MM.1S (cell line): ENCODE measurements at regions not wholly inside any gene's neighbourhood (a gene's known extent, or its start where the extent isn't known, plus 50 kb on each side); places are given as distances from the start of the nearest gene placed in this dataset.

Experiments used
- DNase-seq: peaks from one replicate; pipeline ENCODE4 v3.0.0-alpha.2; 2015
- H2AFZ ChIP-seq: fragments of 300-600 bp; sonication (generic); 2 replicates; pipeline ENCODE4 v1.6.0; 2016; ENCODE audit warnings: antibody characterized with exemption, low read length
- H3F3A ChIP-seq: fragments of 300-600 bp; sonication (generic); 2 replicates; pipeline ENCODE4 v1.6.1; 2016; ENCODE audit warnings: mild to moderate bottlenecking, antibody characterized with exemption, low read length, moderate library complexity, mixed read lengths; ENCODE audit not compliant: insufficient read depth
- H3K27ac ChIP-seq: fragments of 300-600 bp; sonication (generic); 2 replicates; pipeline ENCODE4 v1.5.1; 2016; ENCODE audit warnings: mild to moderate bottlenecking, low read length
- H3K27me3 ChIP-seq: fragments of 300-600 bp; sonication (generic); replicated peaks from 2 replicates; pipeline ENCODE4 v1.6.0; 2016; ENCODE audit warnings: low read length; ENCODE audit not compliant: insufficient read depth
- H3K36me3 ChIP-seq: fragments of 300-600 bp; sonication (generic); replicated peaks from 2 replicates; pipeline ENCODE4 v1.6.1; 2016; ENCODE audit warnings: mild to moderate bottlenecking, low read length, mixed read lengths; ENCODE audit not compliant: insufficient read depth
- H3K4me1 ChIP-seq: fragments of 300-600 bp; sonication (generic); 2 replicates; pipeline ENCODE4 v1.6.1; 2016; ENCODE audit warnings: low read length, mixed read lengths
- H3K4me2 ChIP-seq: fragments of 300-600 bp; sonication (generic); 2 replicates; pipeline ENCODE4 v1.6.0; 2016; ENCODE audit warnings: low read depth, low read length
- H3K4me3 ChIP-seq: fragments of 300-600 bp; sonication (generic); 2 replicates; pipeline ENCODE4 v1.5.1; 2016; ENCODE audit warnings: low read length, mixed read lengths
- H3K79me2 ChIP-seq: fragments of 300-600 bp; sonication (generic); 2 replicates; pipeline ENCODE4 v1.6.1; 2016; ENCODE audit warnings: mixed run types, low read length, mixed read lengths
- H3K9ac ChIP-seq: fragments of 300-600 bp; sonication (generic); 2 replicates; pipeline ENCODE4 v1.6.1; 2016; ENCODE audit warnings: low read length, mixed read lengths
- H3K9me2 ChIP-seq: fragments of 300-600 bp; sonication (generic); replicated peaks from 2 replicates; pipeline ENCODE4 v1.6.1; 2016; ENCODE audit warnings: mild to moderate bottlenecking, low read length, mixed read lengths; ENCODE audit not compliant: insufficient read depth
- H3K9me3 ChIP-seq: fragments of 300-600 bp; sonication (generic); replicated peaks from 2 replicates; pipeline ENCODE4 v1.6.1; 2016; ENCODE audit warnings: mild to moderate bottlenecking, low read length, mixed read lengths; ENCODE audit not compliant: insufficient read depth
- H4K20me1 ChIP-seq: fragments of 300-600 bp; sonication (generic); 2 replicates; pipeline ENCODE4 v1.6.1; 2016; ENCODE audit warnings: mild to moderate bottlenecking, low read length, moderate library complexity, mixed read lengths; ENCODE audit not compliant: insufficient read depth
- CTCF ChIP-seq: fragments of 300-600 bp; sonication (generic); IDR thresholded peaks from 2 replicates; pipeline ENCODE4 v1.5.1; 2016; ENCODE audit warnings: antibody characterized with exemption, low read length, mixed read lengths
- EZH2 ChIP-seq: fragments of 300-600 bp; sonication (generic); optimal IDR thresholded peaks from 2 replicates; pipeline ENCODE3; 2017; ENCODE audit warnings: low read depth, mild to moderate bottlenecking, antibody characterized with exemption, low read length, mixed read lengths
- EZH2phosphoT487 ChIP-seq: fragments of 300-600 bp; sonication (generic); IDR thresholded peaks from 2 replicates; pipeline ENCODE4 v1.6.1; 2018; ENCODE audit warnings: antibody characterized with exemption, low read length

- no peaks in the 10 kb centered on the region for H3K36me3 ChIP-seq
- no peak for DNase-seq
- H3K9me3 ChIP-seq = no peaks in the 10 kb centered on the region
- no peak overlapping the region for H3K4me2 ChIP-seq
- H3K79me2 ChIP-seq = no peaks in the 10 kb centered on the region
- H3K4me3 ChIP-seq = no peak overlapping the region
- TF ChIP-seq EZH2 (no peak), CTCF (no peak), EZH2phosphoT487 (no peak)
- no peaks in the 10 kb centered on the region for H3K4me1 ChIP-seq
- no peak overlapping the region for H2AFZ ChIP-seq
- no peaks in the 10 kb centered on the region for H3K9me2 ChIP-seq
- no peak overlapping the region for H3K9ac ChIP-seq
- H4K20me1 ChIP-seq = no peaks in the 10 kb centered on the region
- H3K27ac ChIP-seq = no peak overlapping the region
- no peaks in the 10 kb centered on the region for H3K27me3 ChIP-seq
- H3F3A ChIP-seq = no peaks in the 10 kb centered on the region
These were observed 210.1 kb upstream of the SATB1 start for GRCh38 chr3:18635215-18635614.

GRCh38 chr3:18634461-18634860 is 209.3 kb upstream of the SATB1 start:
- Histone ChIP-seq H2AFZ (no peak overlapping the region), H4K20me1 (no peaks in the 10 kb centered on the region), H3K4me3 (no peak overlapping the region), H3K4me2 (no peak overlapping the region), H3K9me3 (no peaks in the 10 kb centered on the region), H3K4me1 (no peaks in the 10 kb centered on the region), H3K27ac (no peak overlapping the region), H3K27me3 (no peaks in the 10 kb centered on the region), H3F3A (no peaks in the 10 kb centered on the region), H3K9me2 (no peaks in the 10 kb centered on the region), H3K9ac (no peak overlapping the region), H3K36me3 (no peaks in the 10 kb centered on the region), H3K79me2 (no peaks in the 10 kb centered on the region)
- DNase-seq = no peak
- TF ChIP-seq EZH2 = no peak
- TF ChIP-seq EZH2phosphoT487 = no peak
- TF ChIP-seq CTCF = no peak

- no peak for DNase-seq
- Histone ChIP-seq H3K27me3 (no peaks in the 10 kb centered on the region), H3F3A (no peaks in the 10 kb centered on the region), H3K9me3 (no peaks in the 10 kb centered on the region), H3K4me3 (no peak overlapping the region), H3K36me3 (no peaks in the 10 kb centered on the region), H4K20me1 (no peaks in the 10 kb centered on the region), H3K9me2 (no peaks in the 10 kb centered on the region), H3K27ac (no peak overlapping the region), H3K79me2 (no peaks in the 10 kb centered on the region), H3K4me1 (no peaks in the 10 kb centered on the region), H3K9ac (no peak overlapping the region), H3K4me2 (no peak overlapping the region), H2AFZ (no peak overlapping the region)
- TF ChIP-seq EZH2phosphoT487 (no peak), CTCF (no peak), EZH2 (no peak)
These were observed 207.9 kb upstream of the SATB1 start for GRCh38 chr3:18633002-18633401.

GRCh38 chr3:18630295-18630694 is 205.2 kb upstream of the SATB1 start:
- no peak overlapping the region for H3K9ac ChIP-seq

More at GRCh38 chr3:18630295-18630694, 205.2 kb upstream of the SATB1 start:
- Histone ChIP-seq H3K4me3 (no peak overlapping the region), H3K36me3 (no peaks in the 10 kb centered on the region), H3K9me3 (no peaks in the 10 kb centered on the region), H2AFZ (no peak overlapping the region), H3K27ac (no peak overlapping the region), H4K20me1 (no peaks in the 10 kb centered on the region), H3K4me1 (no peaks in the 10 kb centered on the region), H3K4me2 (no peak overlapping the region), H3F3A (no peaks in the 10 kb centered on the region), H3K9me2 (no peaks in the 10 kb centered on the region), H3K27me3 (no peaks in the 10 kb centered on the region), H3K79me2 (no peaks in the 10 kb centered on the region)
- TF ChIP-seq EZH2phosphoT487 (no peak), EZH2 (no peak), CTCF (no peak)
- no peak for DNase-seq
